ENCODE measurements at regions not wholly inside any gene's neighbourhood (a gene's known extent, or its start where the extent isn't known, plus 50 kb on each side); places are given as distances from the start of the nearest gene placed in this dataset.
A peak's percentile ranks its signal among the peaks of the same experiment; 100 is the strongest.

DNA sequence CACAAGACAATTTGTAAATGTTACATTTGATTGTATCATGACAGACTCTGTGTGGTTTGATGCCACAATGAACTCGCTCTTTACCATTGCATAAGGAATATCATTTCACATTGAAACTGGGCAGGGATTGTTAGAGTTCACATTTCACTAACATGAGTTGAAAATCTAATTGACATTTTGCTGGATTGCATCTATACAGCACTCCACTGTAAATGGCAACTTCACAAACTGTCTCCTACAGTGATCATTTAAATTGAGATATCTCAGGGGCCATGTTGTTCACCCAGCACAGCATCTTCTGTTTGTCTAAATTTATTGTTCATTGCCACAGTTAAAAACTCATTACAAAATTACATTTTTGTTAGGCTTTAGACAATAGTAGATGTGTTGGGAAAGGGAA is 499.4 kb downstream of the GBE1 start:
- Histone ChIP-seq H3K4me3 (ENCODE audit: low read depth, low read length) (no peak overlapping the region), H3K36me3 (ENCODE audit: control insufficient read depth, insufficient read depth, low read length) (no peaks in the 10 kb centered on the region), H3K27me3 (ENCODE audit: control insufficient read depth, insufficient read depth, low read length) (no peaks in the 10 kb centered on the region)
- TF ChIP-seq, protein P1, sequence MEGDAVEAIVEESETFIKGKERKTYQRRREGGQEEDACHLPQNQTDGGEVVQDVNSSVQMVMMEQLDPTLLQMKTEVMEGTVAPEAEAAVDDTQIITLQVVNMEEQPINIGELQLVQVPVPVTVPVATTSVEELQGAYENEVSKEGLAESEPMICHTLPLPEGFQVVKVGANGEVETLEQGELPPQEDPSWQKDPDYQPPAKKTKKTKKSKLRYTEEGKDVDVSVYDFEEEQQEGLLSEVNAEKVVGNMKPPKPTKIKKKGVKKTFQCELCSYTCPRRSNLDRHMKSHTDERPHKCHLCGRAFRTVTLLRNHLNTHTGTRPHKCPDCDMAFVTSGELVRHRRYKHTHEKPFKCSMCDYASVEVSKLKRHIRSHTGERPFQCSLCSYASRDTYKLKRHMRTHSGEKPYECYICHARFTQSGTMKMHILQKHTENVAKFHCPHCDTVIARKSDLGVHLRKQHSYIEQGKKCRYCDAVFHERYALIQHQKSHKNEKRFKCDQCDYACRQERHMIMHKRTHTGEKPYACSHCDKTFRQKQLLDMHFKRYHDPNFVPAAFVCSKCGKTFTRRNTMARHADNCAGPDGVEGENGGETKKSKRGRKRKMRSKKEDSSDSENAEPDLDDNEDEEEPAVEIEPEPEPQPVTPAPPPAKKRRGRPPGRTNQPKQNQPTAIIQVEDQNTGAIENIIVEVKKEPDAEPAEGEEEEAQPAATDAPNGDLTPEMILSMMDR (IDR thresholded peaks at IDR 0.05; ENCODE audit: insufficient read depth, low read length, poor library complexity, severe bottlenecking), result no peak
- no peak for DNase-seq (ENCODE audit: low read depth)

GRCh38 chr3:81255463-81255862 is 506.0 kb downstream of the GBE1 start:
- DNase-seq (ENCODE audit: low read depth), result no peak
- Histone ChIP-seq H3K4me3 (ENCODE audit: low read depth, low read length) (no peak overlapping the region), H3K36me3 (ENCODE audit: control insufficient read depth, insufficient read depth, low read length) (no peaks in the 10 kb centered on the region), H3K27me3 (ENCODE audit: control insufficient read depth, insufficient read depth, low read length) (no peaks in the 10 kb centered on the region)
- TF ChIP-seq, protein P1 (IDR thresholded peaks at IDR 0.05; ENCODE audit: insufficient read depth, low read length, poor library complexity, severe bottlenecking), result no peak

DNA sequence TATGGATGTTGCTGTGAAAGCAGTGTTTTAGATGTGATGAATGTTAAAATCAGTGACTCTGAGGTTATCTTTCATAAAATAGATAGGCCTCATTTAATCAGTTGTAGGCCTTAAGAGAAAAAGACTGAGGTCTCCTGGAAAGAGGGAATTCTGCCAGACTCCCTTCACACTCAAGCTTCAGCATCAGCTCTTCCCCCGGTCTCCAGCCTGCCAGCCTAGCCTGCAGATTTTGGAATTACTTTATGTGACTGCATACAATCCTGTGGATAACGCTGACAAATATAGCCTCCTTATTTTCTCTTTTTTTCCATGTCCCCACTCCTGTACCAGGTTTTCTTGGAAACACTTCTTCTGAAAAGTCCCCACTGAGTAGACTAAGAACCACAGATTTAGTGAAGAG is 510.3 kb downstream of the GBE1 start:
- TF ChIP-seq, protein P1 (IDR thresholded peaks at IDR 0.05; ENCODE audit: insufficient read depth, low read length, poor library complexity, severe bottlenecking), result no peak
- H3K36me3 ChIP-seq (ENCODE audit: control insufficient read depth, insufficient read depth, low read length), result no peaks in the 10 kb centered on the region
- no peak for DNase-seq (ENCODE audit: low read depth)
- H3K4me3 ChIP-seq (ENCODE audit: low read depth, low read length), result no peak overlapping the region
- no peaks in the 10 kb centered on the region for H3K27me3 ChIP-seq (ENCODE audit: control insufficient read depth, insufficient read depth, low read length)

- peak; percentile 18 for DNase-seq (ENCODE audit: low read depth)
- Histone ChIP-seq H3K27me3 (ENCODE audit: control insufficient read depth, insufficient read depth, low read length) (no peaks in the 10 kb centered on the region), H3K4me3 (ENCODE audit: low read depth, low read length) (no peak overlapping the region), H3K36me3 (ENCODE audit: control insufficient read depth, insufficient read depth, low read length) (no peaks in the 10 kb centered on the region)
- TF ChIP-seq, protein P1 (IDR thresholded peaks at IDR 0.05; ENCODE audit: insufficient read depth, low read length, poor library complexity, severe bottlenecking), result no peak
Measured at GRCh38 chr3:81249540-81250029, 511.9 kb downstream of the GBE1 start.

DNA sequence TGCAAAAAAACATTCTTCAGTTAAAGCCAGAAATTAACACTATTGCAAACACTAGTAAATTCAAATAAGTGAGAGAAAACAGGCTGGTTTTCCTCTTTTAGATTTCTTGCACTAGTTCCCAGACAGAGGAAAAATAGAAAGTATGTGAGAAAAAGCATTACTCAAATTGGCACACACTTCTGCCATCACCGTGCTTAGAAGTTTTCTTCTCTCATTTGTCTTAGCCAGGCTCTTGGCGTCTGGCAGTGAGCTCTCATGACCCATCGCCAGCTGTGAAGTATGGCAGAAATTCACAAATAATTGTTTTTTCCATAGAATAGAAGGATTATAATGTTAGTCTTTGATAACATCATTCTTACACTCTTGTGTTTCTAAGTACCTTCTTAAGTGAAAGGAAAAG is 515.9 kb downstream of the GBE1 start:
- DNase-seq (ENCODE audit: low read depth), result no peak
- TF ChIP-seq, protein P1 (IDR thresholded peaks at IDR 0.05; ENCODE audit: insufficient read depth, low read length, poor library complexity, severe bottlenecking), result no peak
- Histone ChIP-seq H3K36me3 (ENCODE audit: control insufficient read depth, insufficient read depth, low read length) (no peaks in the 10 kb centered on the region), H3K27me3 (ENCODE audit: control insufficient read depth, insufficient read depth, low read length) (no peaks in the 10 kb centered on the region), H3K4me3 (ENCODE audit: low read depth, low read length) (no peak overlapping the region)

DNA sequence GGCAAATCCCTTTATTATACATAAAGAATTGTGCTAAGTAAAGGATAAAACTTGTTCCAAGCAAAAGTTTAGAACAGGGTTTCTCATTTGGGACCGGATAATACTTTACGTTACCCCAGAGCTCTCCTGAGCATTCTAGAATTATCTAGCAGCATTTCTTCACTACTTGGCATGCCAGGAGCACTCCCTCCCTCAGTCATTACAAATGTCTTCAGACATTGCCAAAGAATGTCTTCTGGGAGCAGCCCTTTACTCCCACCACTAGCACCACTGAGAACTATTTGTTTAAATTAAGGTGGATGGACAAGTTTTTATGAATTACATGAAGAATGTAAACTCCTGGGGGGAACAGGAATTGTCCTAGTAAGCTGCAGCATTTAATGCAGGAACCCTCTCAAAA is 516.4 kb downstream of the GBE1 start:
- DNase-seq (ENCODE audit: low read depth), result no peak
- TF ChIP-seq, protein P1 (IDR thresholded peaks at IDR 0.05; ENCODE audit: insufficient read depth, low read length, poor library complexity, severe bottlenecking), result no peak
- no peaks in the 10 kb centered on the region for H3K36me3 ChIP-seq (ENCODE audit: control insufficient read depth, insufficient read depth, low read length)
- no peaks in the 10 kb centered on the region for H3K27me3 ChIP-seq (ENCODE audit: control insufficient read depth, insufficient read depth, low read length)
- H3K4me3 ChIP-seq (ENCODE audit: low read depth, low read length), result no peak overlapping the region

Measured in kidney epithelial cell (primary cell).